IMR-90 (cell line): ENCODE measurements at regions not wholly inside any gene's neighbourhood (a gene's known extent, or its start where the extent isn't known, plus 50 kb on each side); places are given as distances from the start of the nearest gene placed in this dataset.

Experiments used
- ATAC-seq: fragments of 200-7000 bp; cut with Tn5 transposase; 2 replicates; pipeline ENCODE4 v1.9.1; 2020; ENCODE audit warnings: low read depth, mild to moderate bottlenecking, moderate library complexity
- BruUV-seq: library from RNA; stranded (reverse); fragments of 400-500 nt; replicated peaks from 2 replicates; lab custom pipeline; 2021; lab: Mats Ljungman, UMichigan
- CTCF ChIA-PET: fragments of 300-600 bp; formaldehyde crosslinking; extraction: SDS; loops from one replicate; lab custom pipeline; 2021; ENCODE audit warnings: antibody characterized with exemption; lab: Yijun Ruan, JAX
- POLR2A ChIA-PET: fragments of 300-600 bp; sonication (Branson Sonifier 250); formaldehyde crosslinking; loops from one replicate; lab custom pipeline; 2022; ENCODE audit warnings: antibody characterized with exemption; ENCODE audit not compliant: unreplicated experiment; lab: Charles Lee
- DNase-seq: peaks from one replicate; pipeline ENCODE4 v3.0.0; 2013
- H2AFZ ChIP-seq: replicated peaks from 2 replicates; pipeline ENCODE3; 2013; ENCODE audit warnings: low read length, mild to moderate bottlenecking; ENCODE audit not compliant: poor library complexity
- H2AK5ac ChIP-seq: 2 replicates; pipeline ENCODE4 v1.6.1; 2013; ENCODE audit warnings: low read depth, low read length, inconsistent platforms
- H2AK9ac ChIP-seq: replicated peaks from 2 replicates; pipeline ENCODE3; 2013; ENCODE audit warnings: mild to moderate bottlenecking, low read depth, low read length, moderate library complexity; ENCODE audit not compliant: poor library complexity
- H2BK120ac ChIP-seq: 2 replicates; pipeline ENCODE4 v1.6.1; 2013; ENCODE audit warnings: low read depth, low read length, inconsistent platforms
- H2BK15ac ChIP-seq: 3 replicates; pipeline ENCODE4 v1.6.1; 2013; ENCODE audit warnings: low read depth, low read length, inconsistent platforms
- H2BK20ac ChIP-seq: 2 replicates; pipeline ENCODE4 v1.6.1; 2013; ENCODE audit warnings: low read depth, mild to moderate bottlenecking, inconsistent platforms, low read length, moderate library complexity
- H2BK5ac ChIP-seq: 2 replicates; pipeline ENCODE4 v1.6.1; 2013; ENCODE audit warnings: mild to moderate bottlenecking, low read depth, low read length, inconsistent platforms; ENCODE audit not compliant: poor library complexity, severe bottlenecking
- H3K14ac ChIP-seq: replicated peaks from 2 replicates; pipeline ENCODE4 v1.6.1; 2013; ENCODE audit warnings: low read depth, low read length, inconsistent platforms
- H3K18ac ChIP-seq: 2 replicates; pipeline ENCODE4 v1.6.1; 2013; ENCODE audit warnings: low read depth, low read length, control low read depth
- H3K23ac ChIP-seq: 2 replicates; pipeline ENCODE4 v1.6.1; 2013; ENCODE audit warnings: low read depth, low read length, inconsistent platforms
- H3K27ac ChIP-seq: 2 replicates; pipeline ENCODE4 v1.5.1; 2013; ENCODE audit warnings: mild to moderate bottlenecking, control low read depth, low read length; ENCODE audit not compliant: insufficient read depth
- H3K27me3 ChIP-seq: 2 replicates; pipeline ENCODE4 v1.6.1; 2013; ENCODE audit warnings: low read length; ENCODE audit not compliant: control insufficient read depth, insufficient read depth
- H3K36me3 ChIP-seq: 2 replicates; pipeline ENCODE4 v1.6.1; 2013; ENCODE audit warnings: low read length, mixed read lengths; ENCODE audit not compliant: control insufficient read depth, insufficient read depth
- H3K4ac ChIP-seq: 2 replicates; pipeline ENCODE4 v1.6.1; 2013; ENCODE audit warnings: low read depth, low read length, inconsistent platforms
- H3K4me1 ChIP-seq: 2 replicates; pipeline ENCODE4 v1.6.1; 2013; ENCODE audit warnings: low read length, mixed read lengths; ENCODE audit not compliant: control insufficient read depth, insufficient read depth
- H3K4me2 ChIP-seq: 2 replicates; pipeline ENCODE4 v1.6.1; 2013; ENCODE audit warnings: low read depth, mild to moderate bottlenecking, control low read depth, low read length, moderate library complexity
- H3K4me3 ChIP-seq: 2 replicates; pipeline ENCODE4 v1.5.1; 2013; ENCODE audit warnings: low read depth, mild to moderate bottlenecking, control low read depth, low read length, moderate library complexity; ENCODE audit not compliant: insufficient read depth
- H3K56ac ChIP-seq: 2 replicates; pipeline ENCODE4 v1.6.1; 2013; ENCODE audit warnings: low read length, inconsistent platforms; ENCODE audit not compliant: insufficient read depth; ENCODE audit errors: extremely low read depth
- H3K79me1 ChIP-seq, 2 experiments: 2 replicates each; pipeline ENCODE4 v1.6.1; 2013; ENCODE audit warnings: low read length in 2 of 2, inconsistent platforms in 1 of 2, low read depth in 1 of 2
- H3K9ac ChIP-seq: 2 replicates; pipeline ENCODE4 v1.6.1; 2013; ENCODE audit warnings: low read depth, low read length, control low read depth
- H3K9me1 ChIP-seq: 2 replicates; pipeline ENCODE4 v1.6.1; 2013; ENCODE audit warnings: low read length, inconsistent platforms; ENCODE audit not compliant: insufficient read depth
- H3K9me3 ChIP-seq: 2 replicates; pipeline ENCODE4 v1.6.1; 2013; ENCODE audit warnings: low read length; ENCODE audit not compliant: control insufficient read depth, insufficient read depth
- H4K20me1 ChIP-seq: 2 replicates; pipeline ENCODE4 v1.6.1; 2013; ENCODE audit warnings: low read length, inconsistent platforms; ENCODE audit not compliant: insufficient read depth
- H4K5ac ChIP-seq: 2 replicates; pipeline ENCODE4 v1.6.1; 2013; ENCODE audit warnings: mild to moderate bottlenecking, low read depth, low read length, control low read depth
- H4K8ac ChIP-seq, 2 experiments: 2 replicates each; pipeline ENCODE4 v1.6.1; 2013; ENCODE audit warnings: low read depth in 2 of 2, low read length in 2 of 2, control low read depth in 1 of 2, inconsistent platforms in 1 of 2
- H4K91ac ChIP-seq: 2 replicates; pipeline ENCODE4 v1.6.1; 2013; ENCODE audit warnings: low read depth, low read length, inconsistent platforms; ENCODE audit not compliant: insufficient read depth
- BHLHE40 ChIP-seq: fragments of 150-350 bp; IDR thresholded peaks from 2 replicates; pipeline ENCODE4 v1.6.1; 2016; ENCODE audit warnings: mild to moderate bottlenecking, low read depth, low read length
- CEBPB ChIP-seq: IDR thresholded peaks from 2 replicates; pipeline ENCODE4 v1.6.1; 2012; ENCODE audit warnings: low read depth, low read length, improper control_type of control experiment
- CTCF ChIP-seq: conservative IDR thresholded peaks from 2 replicates; pipeline ENCODE4 v1.5.1; 2012; ENCODE audit warnings: mild to moderate bottlenecking, low read depth, low read length, improper control_type of control experiment
- ELK1 ChIP-seq: fragments of 150-350 bp; IDR thresholded peaks from 2 replicates; pipeline ENCODE4 v1.6.1; 2016; ENCODE audit warnings: low read depth, mild to moderate bottlenecking, low read length, moderate library complexity, borderline replicate concordance
- FOS ChIP-seq: fragments of 150-350 bp; IDR thresholded peaks from 2 replicates; pipeline ENCODE4 v1.6.1; 2016; ENCODE audit warnings: low read depth, low read length
- NFE2L2 ChIP-seq: fragments of 150-350 bp; IDR thresholded peaks from 2 replicates; pipeline ENCODE4 v1.6.1; 2016; ENCODE audit warnings: low read depth, mild to moderate bottlenecking, low read length
- RAD21 ChIP-seq: IDR thresholded peaks from 2 replicates; pipeline ENCODE4 v1.6.1; 2012; ENCODE audit warnings: low read length, improper control_type of control experiment
- RFX5 ChIP-seq: IDR thresholded peaks from 2 replicates; pipeline ENCODE4 v1.8.0; 2012; ENCODE audit warnings: low read depth, mild to moderate bottlenecking, low read length, moderate library complexity
- WGBS, 2 experiments: methylation state at CpG; one replicate each; pipeline versions ENCODE4 v1.1.5 to v1.1.7; 2013; ENCODE audit warnings: missing lambda C conversion rate in 2 of 2; ENCODE audit not compliant: insufficient read length in 1 of 2; ENCODE audit errors: extremely low coverage in 2 of 2; 5-methylcytosine and 5-hydroxymethylcytosine counted together
- dilution Hi-C: fragments of 300-500 bp; cut with HindIII; formaldehyde crosslinking; loops from one replicate; pipeline ENCODE4 v1.14.3; 2018; ENCODE audit warnings: low sequenced_read_pairs; ENCODE audit not compliant: unreplicated experiment
- in situ Hi-C: fragments of 300-500 bp; cut with MboI; formaldehyde crosslinking; loops from 3 replicates; pipeline ENCODE4 v1.14.3; 2019; ENCODE audit warnings: low sequenced_read_pairs, inconsistent platforms, mixed read lengths
- intact Hi-C: fragments of 100-400 bp; cut with micrococcal nuclease; formaldehyde crosslinking; loops from 2 replicates; pipeline ENCODE4 v1.10.0; 2022

GRCh38 chr9:79149585-79149984 lies 422.2 kb upstream of the TLE4 start:
- Histone ChIP-seq H3K23ac (no peak overlapping the region), H2AK9ac (no peak overlapping the region), H2BK15ac (no peak overlapping the region), H3K56ac (no peak overlapping the region), H2BK20ac (no peak overlapping the region), H4K91ac (no peak overlapping the region), H3K4me3 (no peak overlapping the region), H4K20me1 (no peaks in the 10 kb centered on the region), H4K8ac (no peak overlapping the region), H3K9me1 (no peaks in the 10 kb centered on the region), H3K27me3 (no peaks in the 10 kb centered on the region), H3K4me1 (no peaks in the 10 kb centered on the region), H3K9ac (no peak overlapping the region), H3K4ac (no peak overlapping the region), H2AK5ac (no peak overlapping the region), H3K4me2 (no peak overlapping the region), H3K79me1 (no peaks in the 10 kb centered on the region), H3K18ac (no peak overlapping the region), H4K5ac (no peak overlapping the region), H3K36me3 (no peaks in the 10 kb centered on the region), H3K27ac (no peak overlapping the region), H2BK120ac (no peak overlapping the region), H2AFZ (no peak overlapping the region), H3K14ac (no peak overlapping the region), H3K9me3 (no peaks in the 10 kb centered on the region), H2BK5ac (no peak overlapping the region)
- ATAC-seq, result no peak
- TF ChIP-seq ELK1, result no peak
- no peak for TF ChIP-seq CEBPB
- no peak for TF ChIP-seq BHLHE40
- no peak for TF ChIP-seq RFX5
- TF ChIP-seq CTCF, result no peak
- TF ChIP-seq RAD21, result no peak
- TF ChIP-seq NFE2L2, result no peak
- no peak for TF ChIP-seq FOS
- intact Hi-C loops, result no loop called here
- WGBS, 2 experiments, result no CpG with 5 or more reads among the region's 2 CpGs
- ChIA-PET POLR2A (no interaction called here), CTCF (no interaction called here)
- no peak for DNase-seq
- in situ Hi-C loops, result loop anchor here (25.0 kb wide), 2 partner anchors 413 to 712 kb away; partner anchors contain the start of gene TLE4
- dilution Hi-C loops, result no loop called here
- BruUV-seq, result no TSS peak
